Pons (tissue), 1 donor: ENCODE measurements at regions not wholly inside any gene's neighbourhood (a gene's known extent, or its start where the extent isn't known, plus 50 kb on each side); places are given as distances from the start of the nearest gene placed in this dataset.
"Not testable (repeated sequence)": the region's sequence is repeated elsewhere in the genome, so short reads cannot be mapped to it uniquely, and the experiment has no call there.

Source experiments
- DNase-seq: peaks from one replicate; pipeline ENCODE4 v3.0.0-alpha.2; 2016; ENCODE audit warnings: low spot score

- no peak for DNase-seq
These were observed 99.3 kb upstream of the FAM20A start for GRCh38 chr17:68700421-68700820.

GRCh38 chr17:68699936-68700335 is 98.8 kb upstream of the FAM20A start:
- no peak for DNase-seq

GRCh38 chr17:68698746-68699145 is 97.6 kb upstream of the FAM20A start:
- peak; percentile 47 for DNase-seq

- no peak for DNase-seq
These were observed 96.7 kb upstream of the FAM20A start for GRCh38 chr17:68697850-68698361.

- DNase-seq, result no peak
These were observed 94.5 kb upstream of the FAM20A start for GRCh38 chr17:68695659-68696058.

GRCh38 chr17:68694791-68695485 is 93.8 kb upstream of the FAM20A start:
- DNase-seq, result no peak

GRCh38 chr17:68693896-68694295 is 92.7 kb upstream of the FAM20A start:
- DNase-seq, result no peak

GRCh38 chr17:68693466-68693865 is 92.3 kb upstream of the FAM20A start:
- DNase-seq, result no peak

GRCh38 chr17:68686108-68686988 is 85.2 kb upstream of the FAM20A start:
- no peak for DNase-seq

GRCh38 chr17:68684949-68685357 is 83.8 kb upstream of the FAM20A start:
- no peak for DNase-seq

- no peak for DNase-seq
These were observed 81.7 kb upstream of the FAM20A start for GRCh38 chr17:68682903-68683302.

GRCh38 chr17:68679882-68680281 is 78.7 kb upstream of the FAM20A start:
- DNase-seq, result no peak

GRCh38 chr17:68676856-68677255 is 75.7 kb upstream of the FAM20A start:
- no peak for DNase-seq

GRCh38 chr17:68675723-68676122 is 74.6 kb upstream of the FAM20A start:
- no peak for DNase-seq

GRCh38 chr17:68674029-68674925 is 73.1 kb upstream of the FAM20A start:
- no peak for DNase-seq

GRCh38 chr17:68670967-68671693 is 70.0 kb upstream of the FAM20A start:
- no peak for DNase-seq

- not testable (repeated sequence) for DNase-seq
These were observed 65.3 kb upstream of the FAM20A start for GRCh38 chr17:68666438-68666837.

- no peak for DNase-seq
These were observed 64.2 kb upstream of the FAM20A start for GRCh38 chr17:68665373-68665772.

GRCh38 chr17:68662479-68662878 is 61.3 kb upstream of the FAM20A start:
- DNase-seq, result no peak

- DNase-seq, result no peak
These were observed 60.9 kb upstream of the FAM20A start for GRCh38 chr17:68662037-68662432.

GRCh38 chr17:68661265-68662036 is 60.3 kb upstream of the FAM20A start:
- DNase-seq, result no peak
